Renal cortex interstitium (tissue), 11 donors: ENCODE measurements at regions not wholly inside any gene's neighbourhood (a gene's known extent, or its start where the extent isn't known, plus 50 kb on each side); places are given as distances from the start of the nearest gene placed in this dataset.

Experiments used
- DNase-seq, 11 donors: peaks; one replicate each; pipeline ENCODE4 v3.0.0-alpha.2; 2013; ENCODE audit warnings: low read depth in 9 of 11, low spot score in 4 of 11; ENCODE audit errors: extremely low read depth in 1 of 11

- no peak for DNase-seq
These were observed 96.6 kb downstream of the METRNL start for GRCh38 chr17:83175822-83176622.

- no peak for DNase-seq
These were observed 97.5 kb downstream of the METRNL start for GRCh38 chr17:83176623-83177583.

GRCh38 chr17:83177611-83178532 is 98.5 kb downstream of the METRNL start:
- no peak for DNase-seq

GRCh38 chr17:83178533-83179304 is 99.3 kb downstream of the METRNL start:
- DNase-seq = no peak

GRCh38 chr17:83179374-83179773 is 100.0 kb downstream of the METRNL start:
- DNase-seq = no peak

- DNase-seq = no peak
These were observed 100.4 kb downstream of the METRNL start for GRCh38 chr17:83179811-83180210.

GRCh38 chr17:83180264-83180995 is 101.0 kb downstream of the METRNL start:
- no peak for DNase-seq

GRCh38 chr17:83180996-83181481 is 101.6 kb downstream of the METRNL start:
- no peak for DNase-seq

- no peak for DNase-seq
These were observed 102.7 kb downstream of the METRNL start for GRCh38 chr17:83181991-83182619.

- no peak for DNase-seq
These were observed 103.3 kb downstream of the METRNL start for GRCh38 chr17:83182620-83183101.

- no peak for DNase-seq
These were observed 103.9 kb downstream of the METRNL start for GRCh38 chr17:83183145-83183948.

GRCh38 chr17:83183951-83184506 is 104.6 kb downstream of the METRNL start:
- DNase-seq = no peak

- no peak for DNase-seq
These were observed 105.9 kb downstream of the METRNL start for GRCh38 chr17:83185023-83186002.

- no peak for DNase-seq
These were observed 106.8 kb downstream of the METRNL start for GRCh38 chr17:83186226-83186625.
